ENCODE measurements at regions not wholly inside any gene's neighbourhood (a gene's known extent, or its start where the extent isn't known, plus 50 kb on each side); places are given as distances from the start of the nearest gene placed in this dataset.

GRCh38 chr14:58866391-58866790 lies 228.6 kb downstream of the DACT1 start (continued):
- no peak for TF ChIP-seq ZNF687 (IDR thresholded peaks at IDR 0.05)
- TF ChIP-seq STAT3 (IDR thresholded peaks at IDR 0.05; ENCODE audit: low read depth, low read length): no peak
- no peak for TF ChIP-seq E4F1 (IDR thresholded peaks at IDR 0.05; ENCODE audit: borderline replicate concordance, partially characterized antibody)
- TF ChIP-seq ELK1 (IDR thresholded peaks at IDR 0.05; ENCODE audit: low read depth, low read length): no peak
- no peak for TF ChIP-seq RAD51 (IDR thresholded peaks at IDR 0.05)

Data from GM12878 (cell line).